Glutamatergic neuron (in vitro differentiated cells): ENCODE measurements at regions not wholly inside any gene's neighbourhood (a gene's known extent, or its start where the extent isn't known, plus 50 kb on each side); places are given as distances from the start of the nearest gene placed in this dataset.

Experiments used
- DNase-seq: peaks from one replicate; pipeline ENCODE4 v3.0.0; 2022
- H3K27ac Mint-ChIP-seq: one replicate; pipeline ENCODE4 v1.8.0; 2020; ENCODE audit warnings: mild to moderate bottlenecking, mixed read lengths, inconsistent platforms; ENCODE audit not compliant: unreplicated experiment
- H3K27me3 Mint-ChIP-seq: one replicate; pipeline ENCODE4 v1.8.0; 2020; ENCODE audit warnings: mild to moderate bottlenecking, moderate library complexity, mixed read lengths, inconsistent platforms; ENCODE audit not compliant: unreplicated experiment
- H3K36me3 Mint-ChIP-seq: one replicate; pipeline ENCODE4 v1.8.0; 2020; ENCODE audit warnings: mild to moderate bottlenecking, mixed read lengths, inconsistent platforms; ENCODE audit not compliant: unreplicated experiment
- H3K4me1 Mint-ChIP-seq: one replicate; pipeline ENCODE4 v1.8.0; 2020; ENCODE audit warnings: mild to moderate bottlenecking, low read depth, mixed read lengths, inconsistent platforms; ENCODE audit not compliant: unreplicated experiment
- H3K4me3 Mint-ChIP-seq: one replicate; pipeline ENCODE4 v1.8.0; 2020; ENCODE audit warnings: mild to moderate bottlenecking, mixed read lengths, inconsistent platforms; ENCODE audit not compliant: unreplicated experiment
- H3K9me3 Mint-ChIP-seq: one replicate; pipeline ENCODE4 v1.8.0; 2020; ENCODE audit warnings: mild to moderate bottlenecking, moderate library complexity, mixed read lengths, inconsistent platforms; ENCODE audit not compliant: unreplicated experiment
- TF ChIP-seq, protein P1 (sequence below): fragments of 200-600 bp; sonication (generic); IDR thresholded peaks from one replicate; pipeline ENCODE4 v1.5.0; 2021; ENCODE audit not compliant: partially characterized antibody, unreplicated experiment

DNA sequence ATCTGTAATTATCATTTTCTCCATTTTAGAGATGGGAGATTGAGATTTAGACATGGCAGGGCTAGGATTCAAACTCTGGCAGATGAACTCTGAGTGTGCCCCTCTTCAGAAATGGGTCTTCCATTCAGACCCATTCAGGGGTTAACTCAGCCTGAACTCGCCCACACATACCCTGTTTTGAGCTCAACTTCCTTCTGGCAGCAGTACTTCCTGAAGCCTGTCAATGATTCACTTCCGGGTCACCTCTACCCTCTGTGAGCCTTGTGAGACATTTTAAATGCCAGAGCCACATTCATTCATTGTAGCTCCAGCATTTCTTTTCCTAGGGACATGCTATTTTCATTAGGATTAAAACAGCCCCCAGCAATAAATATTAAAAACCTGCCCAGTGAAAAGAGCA lies 209.3 kb upstream of the SLC24A2 start:
- TF ChIP-seq, protein P1, sequence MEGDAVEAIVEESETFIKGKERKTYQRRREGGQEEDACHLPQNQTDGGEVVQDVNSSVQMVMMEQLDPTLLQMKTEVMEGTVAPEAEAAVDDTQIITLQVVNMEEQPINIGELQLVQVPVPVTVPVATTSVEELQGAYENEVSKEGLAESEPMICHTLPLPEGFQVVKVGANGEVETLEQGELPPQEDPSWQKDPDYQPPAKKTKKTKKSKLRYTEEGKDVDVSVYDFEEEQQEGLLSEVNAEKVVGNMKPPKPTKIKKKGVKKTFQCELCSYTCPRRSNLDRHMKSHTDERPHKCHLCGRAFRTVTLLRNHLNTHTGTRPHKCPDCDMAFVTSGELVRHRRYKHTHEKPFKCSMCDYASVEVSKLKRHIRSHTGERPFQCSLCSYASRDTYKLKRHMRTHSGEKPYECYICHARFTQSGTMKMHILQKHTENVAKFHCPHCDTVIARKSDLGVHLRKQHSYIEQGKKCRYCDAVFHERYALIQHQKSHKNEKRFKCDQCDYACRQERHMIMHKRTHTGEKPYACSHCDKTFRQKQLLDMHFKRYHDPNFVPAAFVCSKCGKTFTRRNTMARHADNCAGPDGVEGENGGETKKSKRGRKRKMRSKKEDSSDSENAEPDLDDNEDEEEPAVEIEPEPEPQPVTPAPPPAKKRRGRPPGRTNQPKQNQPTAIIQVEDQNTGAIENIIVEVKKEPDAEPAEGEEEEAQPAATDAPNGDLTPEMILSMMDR, result no peak
- H3K27me3 Mint-ChIP-seq, result no peaks in the 10 kb centered on the region
- H3K27ac Mint-ChIP-seq, result no peak overlapping the region

DNA sequence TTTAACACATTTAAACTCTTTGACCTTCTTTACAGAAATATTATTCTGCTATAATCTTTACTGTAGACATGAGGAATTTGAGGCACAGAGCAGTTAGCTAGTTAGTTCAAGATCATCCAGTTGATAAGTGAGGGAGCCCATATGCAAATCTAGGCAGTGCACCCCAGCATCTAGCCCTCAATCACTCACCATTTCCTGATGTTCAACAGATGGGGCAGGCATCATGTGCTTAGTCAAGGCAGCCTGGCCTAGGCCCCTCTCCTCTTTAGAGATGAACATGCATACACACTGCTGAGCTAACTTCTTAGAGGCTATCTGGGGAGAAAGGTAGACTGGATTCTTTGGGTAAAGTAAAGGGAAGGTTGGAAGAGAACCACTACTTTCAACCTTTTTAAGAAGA lies 206.8 kb upstream of the SLC24A2 start:
- TF ChIP-seq, protein P1, result no peak
- DNase-seq, result no peak
- H3K4me3 Mint-ChIP-seq, result no peak overlapping the region
- H3K27ac Mint-ChIP-seq, result no peak overlapping the region
- H3K9me3 Mint-ChIP-seq, result no peaks in the 10 kb centered on the region
- no peaks in the 10 kb centered on the region for H3K27me3 Mint-ChIP-seq
- H3K36me3 Mint-ChIP-seq, result no peaks in the 10 kb centered on the region
- no peaks in the 10 kb centered on the region for H3K4me1 Mint-ChIP-seq

More for the DNA sequence above, 209.3 kb upstream of the SLC24A2 start:
- Mint-ChIP-seq H3K4me1 (no peaks in the 10 kb centered on the region), H3K4me3 (no peak overlapping the region), H3K9me3 (no peaks in the 10 kb centered on the region), H3K36me3 (no peaks in the 10 kb centered on the region)
- no peak for DNase-seq

DNA sequence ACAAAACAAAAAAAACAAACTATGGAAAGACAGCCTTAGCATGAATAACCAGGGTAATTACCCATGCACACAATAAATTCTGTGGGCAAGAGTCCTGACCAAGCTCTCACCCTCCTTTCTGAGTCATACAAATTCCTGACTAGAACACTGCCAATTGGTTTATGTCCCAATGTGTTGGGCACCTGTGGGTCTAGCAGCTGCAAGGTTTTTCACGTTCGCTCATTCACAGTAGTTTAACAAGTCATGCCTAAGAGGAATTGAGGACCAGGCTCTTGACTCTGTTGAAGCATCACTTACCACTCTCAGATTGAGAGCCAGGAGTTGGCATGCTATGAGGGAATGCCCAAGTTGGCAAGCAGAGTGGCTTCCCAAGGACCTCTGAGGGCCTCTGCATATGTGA lies 205.5 kb upstream of the SLC24A2 start:
- DNase-seq, result no peak
- no peak overlapping the region for H3K27ac Mint-ChIP-seq
- TF ChIP-seq, protein P1, result no peak
- H3K27me3 Mint-ChIP-seq, result no peaks in the 10 kb centered on the region
- H3K4me3 Mint-ChIP-seq, result no peak overlapping the region
- no peaks in the 10 kb centered on the region for H3K9me3 Mint-ChIP-seq
- no peaks in the 10 kb centered on the region for H3K36me3 Mint-ChIP-seq
- H3K4me1 Mint-ChIP-seq, result no peaks in the 10 kb centered on the region

DNA sequence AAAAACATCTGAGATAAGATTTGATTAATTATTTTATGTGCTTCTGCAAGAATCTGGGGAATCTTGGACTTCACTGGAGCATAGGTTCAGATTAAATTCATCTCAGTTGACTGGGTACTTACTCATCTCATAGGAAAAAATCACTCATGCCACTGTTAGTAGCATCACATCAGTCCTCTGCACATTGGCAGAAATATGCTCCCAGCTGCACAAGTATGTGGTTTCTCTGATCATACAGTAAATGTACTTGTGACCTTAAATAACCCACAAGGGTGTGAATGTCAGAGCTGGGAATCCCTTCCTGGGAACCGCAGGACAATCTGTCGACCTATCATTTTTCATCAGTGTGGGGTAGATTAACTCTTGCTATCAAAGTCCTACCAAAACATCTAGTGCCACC lies 203.7 kb upstream of the SLC24A2 start:
- no peaks in the 10 kb centered on the region for H3K27me3 Mint-ChIP-seq
- DNase-seq, result no peak
- no peak overlapping the region for H3K27ac Mint-ChIP-seq
- TF ChIP-seq, protein P1, result no peak
- H3K4me3 Mint-ChIP-seq, result no peak overlapping the region
- no peaks in the 10 kb centered on the region for H3K9me3 Mint-ChIP-seq
- no peaks in the 10 kb centered on the region for H3K36me3 Mint-ChIP-seq
- H3K4me1 Mint-ChIP-seq, result no peaks in the 10 kb centered on the region

DNA sequence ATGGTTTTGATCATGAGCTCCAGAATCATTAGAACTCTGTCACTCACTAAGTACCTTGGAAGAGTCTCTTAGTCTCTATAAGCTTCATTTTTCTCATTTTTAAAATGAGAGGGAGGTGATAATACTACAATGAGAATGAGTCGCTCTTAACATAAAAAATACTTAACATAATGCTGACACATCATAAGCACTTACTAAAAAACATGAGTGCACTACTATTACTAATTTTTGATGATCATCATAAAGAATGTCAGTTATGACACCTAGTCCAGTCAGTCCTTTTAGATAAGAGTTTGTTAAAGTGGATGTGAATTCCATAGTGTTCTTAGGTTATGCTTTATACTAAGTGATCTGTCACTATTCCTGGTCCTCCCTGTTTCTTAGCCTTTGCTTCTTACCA lies 200.4 kb upstream of the SLC24A2 start:
- no peak for DNase-seq
- TF ChIP-seq, protein P1, result no peak
- Mint-ChIP-seq H3K27ac (no peak overlapping the region), H3K27me3 (no peaks in the 10 kb centered on the region), H3K36me3 (no peaks in the 10 kb centered on the region), H3K4me1 (no peaks in the 10 kb centered on the region), H3K4me3 (no peak overlapping the region), H3K9me3 (no peaks in the 10 kb centered on the region)
